Activated T-cell treated with anti-CD3 and anti-CD28 coated beads, Interleukin-2, amount 50 U/mL, for 48 hours (primary cell): ENCODE measurements at regions not wholly inside any gene's neighbourhood (a gene's known extent, or its start where the extent isn't known, plus 50 kb on each side); places are given as distances from the start of the nearest gene placed in this dataset.

Experiments
- DNase-seq, 2 experiments: peaks; one replicate each; pipeline ENCODE4 v3.0.0-alpha.2; 2020

DNA sequence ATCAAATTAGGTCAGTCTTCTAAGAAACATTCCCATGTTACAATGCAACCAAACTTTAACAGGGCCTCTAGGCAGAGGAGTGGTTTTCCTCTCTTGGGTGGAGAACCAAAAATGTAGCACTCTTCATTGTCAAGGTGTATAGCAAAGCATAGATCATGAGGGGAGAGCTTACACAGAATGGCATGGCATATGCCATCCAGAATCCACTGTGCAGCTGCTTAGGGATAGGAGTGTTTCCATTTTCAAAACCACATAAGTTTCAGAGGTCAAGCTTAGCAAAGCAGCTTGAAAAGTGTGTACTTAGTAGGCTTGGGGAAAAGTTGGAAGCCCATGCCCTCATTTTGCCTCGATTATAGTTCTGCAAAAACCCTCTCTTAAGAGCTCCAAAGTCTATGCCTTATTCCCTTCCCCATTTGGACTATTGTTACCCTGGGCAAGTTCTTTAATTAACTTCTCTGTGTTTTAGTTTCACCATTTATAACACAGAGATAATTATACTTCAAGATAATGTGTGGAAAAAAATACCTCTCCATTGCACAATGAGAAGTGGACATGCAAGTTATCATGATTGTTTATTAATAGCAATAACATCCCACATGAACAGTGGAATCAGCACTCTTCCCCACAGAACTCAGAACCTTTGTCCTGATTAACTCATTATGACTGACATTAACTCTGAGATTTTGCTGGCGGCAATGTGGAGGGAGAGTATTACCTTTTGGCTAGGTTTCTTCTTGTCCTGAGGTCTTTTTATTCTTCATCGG is 398.9 kb upstream of the WWC1 start:
- DNase-seq = no peak

DNA sequence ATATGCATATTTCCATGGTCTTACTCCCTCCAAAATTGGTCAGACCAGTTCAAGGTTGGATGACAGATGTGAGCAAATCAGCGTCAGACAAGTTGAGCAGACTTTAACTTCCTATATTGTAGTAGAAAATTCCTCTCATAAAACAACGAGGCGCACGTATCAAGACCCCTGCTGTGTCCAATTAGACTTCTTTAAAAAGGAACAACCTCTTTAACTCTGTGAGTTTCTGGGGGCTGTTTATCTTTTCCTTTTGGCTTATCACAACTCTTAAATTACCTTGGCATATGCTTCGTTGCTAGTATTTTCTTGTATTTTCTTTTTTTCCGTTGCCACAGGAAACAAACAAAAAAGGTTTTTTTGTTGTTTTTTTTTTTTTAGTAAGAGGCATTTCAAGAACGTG is 398.2 kb upstream of the WWC1 start:
- DNase-seq = no peak

DNA sequence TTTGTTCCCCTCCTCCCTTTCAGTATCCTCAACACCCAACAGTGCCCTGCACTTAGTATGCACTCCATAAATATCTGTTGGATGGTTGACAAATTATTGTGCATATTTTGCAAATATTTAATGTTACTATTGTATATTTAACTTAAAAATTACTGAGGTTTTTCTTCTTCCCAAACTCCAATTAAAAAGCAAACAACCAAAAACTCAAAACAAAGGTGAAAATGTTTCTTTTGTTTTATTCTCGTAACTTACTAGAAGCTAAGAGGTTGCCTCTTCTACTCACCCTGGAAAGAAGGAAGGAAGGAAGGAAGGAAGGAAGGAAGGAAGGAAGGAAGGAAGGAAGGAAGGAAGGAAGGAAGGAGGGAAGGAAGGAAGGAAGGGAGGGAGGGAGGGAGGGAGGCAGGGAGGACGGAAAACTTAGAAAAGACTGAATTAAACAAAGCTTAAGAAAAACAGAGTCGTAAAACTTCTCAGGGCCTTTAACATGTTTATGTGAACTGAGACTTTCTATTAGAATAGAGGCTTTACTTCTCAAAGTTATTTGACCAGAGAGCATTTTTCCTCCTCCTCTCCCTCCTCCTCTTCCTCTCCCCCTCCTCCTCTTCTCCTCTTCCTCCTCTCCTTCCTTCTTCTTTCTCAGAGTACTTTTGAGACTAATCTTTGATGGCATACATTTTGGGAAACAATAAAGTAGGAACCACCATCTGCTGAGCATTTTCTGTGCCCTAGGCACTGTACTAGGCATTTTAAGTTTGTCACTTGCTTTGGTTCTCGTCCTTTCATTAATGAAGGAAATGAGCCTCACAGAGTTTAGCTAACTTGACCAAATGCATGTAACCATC is 396.6 kb upstream of the WWC1 start:
- no peak for DNase-seq

DNA sequence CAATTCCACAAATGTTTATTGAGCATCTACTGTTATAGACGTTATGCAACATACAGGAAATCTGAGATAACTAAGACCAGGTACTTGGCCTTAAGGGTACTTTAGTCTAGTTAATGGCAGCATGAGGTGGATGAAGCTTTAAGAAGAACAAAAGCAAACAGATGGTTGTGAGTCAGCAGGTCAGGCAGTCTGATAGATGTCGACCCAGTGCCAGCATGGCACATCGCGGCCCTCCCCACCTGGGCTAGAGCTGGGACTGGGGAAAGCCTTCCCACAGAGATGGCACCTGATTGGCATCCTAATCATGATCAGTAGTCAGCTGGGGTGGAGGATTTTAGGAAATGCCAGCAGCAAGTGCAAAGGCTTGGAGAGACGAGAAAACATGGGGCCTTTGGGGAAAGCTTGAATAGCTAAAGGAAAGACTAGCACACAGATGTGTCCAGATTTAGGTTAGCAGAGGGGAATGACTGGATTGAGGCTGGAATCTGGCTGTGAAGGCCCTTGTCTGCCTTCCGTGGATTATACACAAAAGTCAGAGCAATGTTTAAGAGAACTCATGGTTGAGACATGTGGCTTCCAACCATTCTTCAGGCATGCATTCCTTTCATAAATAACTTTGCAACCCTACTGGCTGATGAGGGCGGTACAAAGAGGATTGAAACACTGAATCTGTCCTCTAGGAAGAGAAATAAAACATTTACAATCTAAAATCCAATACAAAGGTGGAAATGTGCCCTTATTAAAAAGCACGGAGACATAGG is 395.4 kb upstream of the WWC1 start:
- DNase-seq = no peak

DNA sequence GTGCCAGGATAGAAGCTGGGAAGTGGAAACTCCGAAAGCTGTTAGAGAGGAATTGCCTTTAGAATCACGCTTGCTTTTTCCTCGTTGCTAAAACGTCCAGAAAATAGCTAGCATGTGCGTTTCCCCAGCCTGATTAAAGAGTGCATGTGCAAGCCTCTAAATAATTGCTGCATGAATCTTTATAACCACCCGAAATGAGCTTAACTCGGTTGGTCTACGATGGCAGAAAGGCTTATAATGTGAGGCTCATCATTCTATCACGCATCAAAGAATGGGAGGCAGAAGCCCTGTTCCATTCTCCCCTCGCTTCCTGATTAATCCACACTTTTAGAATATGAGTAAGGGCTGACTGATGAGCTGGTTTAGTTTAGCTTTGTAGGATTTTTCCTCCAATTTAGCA is 394.6 kb upstream of the WWC1 start:
- DNase-seq = no peak

DNA sequence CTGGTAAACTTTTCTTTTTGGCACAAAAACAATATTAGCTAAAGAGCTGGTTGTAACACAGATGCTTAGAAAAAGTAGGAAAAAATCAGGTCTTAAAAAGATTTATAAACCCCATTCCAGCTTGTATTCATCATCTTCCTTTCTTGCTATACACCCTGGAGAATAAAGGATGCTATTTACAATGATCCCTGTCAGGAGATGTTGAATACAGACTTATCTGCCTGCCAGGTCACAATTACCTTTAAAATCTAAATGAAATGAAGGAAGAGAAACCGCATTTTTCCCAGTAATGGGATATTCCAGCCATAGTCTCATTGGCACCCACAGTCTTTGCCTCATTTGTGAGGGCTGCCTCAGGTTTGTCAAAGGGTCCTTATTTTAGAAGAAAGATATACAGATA is 394.1 kb upstream of the WWC1 start:
- no peak for DNase-seq

DNA sequence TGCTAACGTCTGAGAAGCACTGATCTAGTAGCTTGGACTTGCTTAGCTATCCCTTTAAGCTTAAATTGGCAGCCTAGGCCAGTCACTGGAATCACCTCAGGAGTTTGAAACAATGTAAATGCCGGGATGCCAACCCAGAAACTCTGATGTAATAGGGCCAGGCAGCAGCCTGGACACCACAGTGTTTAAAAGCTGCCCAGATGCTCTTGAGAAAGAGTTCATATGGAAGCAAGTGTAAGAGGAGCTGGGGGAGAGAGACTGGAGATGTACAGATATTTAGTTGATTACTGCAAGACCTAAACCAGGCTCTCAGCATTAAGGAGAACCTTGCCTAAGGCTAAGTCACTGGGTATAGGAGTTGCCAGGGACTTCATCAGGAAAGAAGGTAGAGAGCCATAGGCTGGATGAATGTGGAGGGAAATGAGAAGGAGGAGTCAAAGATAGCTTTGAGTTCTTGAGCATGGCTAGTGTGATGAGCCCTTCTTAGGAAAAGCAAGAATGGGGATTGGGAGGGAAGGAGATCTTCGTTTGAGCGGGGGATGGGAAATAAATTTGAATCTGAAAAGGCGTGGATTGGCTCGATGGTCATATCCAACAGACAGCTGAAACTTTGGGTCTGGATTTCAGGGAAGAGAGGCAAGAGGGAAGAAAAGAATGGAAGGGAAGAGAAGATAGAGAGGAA is 392.9 kb upstream of the WWC1 start:
- no peak for DNase-seq

DNA sequence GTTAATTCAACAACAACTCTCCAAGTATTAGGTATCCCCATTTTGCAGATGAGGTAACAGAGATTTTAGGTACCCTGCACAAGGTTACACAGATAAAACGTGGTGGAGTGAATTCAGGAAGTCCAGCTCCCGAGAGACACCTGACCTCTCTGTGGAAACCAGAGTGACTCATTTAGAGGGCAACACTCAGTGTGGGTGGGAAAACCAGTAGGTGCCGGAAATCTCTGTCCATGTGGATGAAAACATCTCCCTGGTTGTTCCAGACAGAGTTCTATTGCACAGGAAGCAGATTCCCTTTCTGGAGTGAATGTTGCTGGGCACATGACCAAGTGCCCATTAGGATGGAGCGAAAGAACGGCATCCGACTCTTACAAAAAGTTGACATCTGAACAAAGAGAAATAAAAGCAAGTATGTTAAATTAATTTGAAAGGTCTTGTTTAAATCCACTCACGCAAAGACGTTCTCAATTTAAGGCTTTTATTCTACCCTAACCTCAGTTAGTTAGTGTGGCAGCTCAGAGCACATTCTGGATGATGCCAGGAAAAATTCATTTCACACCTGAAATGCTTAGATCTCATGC is 391.9 kb upstream of the WWC1 start:
- no peak for DNase-seq

DNA sequence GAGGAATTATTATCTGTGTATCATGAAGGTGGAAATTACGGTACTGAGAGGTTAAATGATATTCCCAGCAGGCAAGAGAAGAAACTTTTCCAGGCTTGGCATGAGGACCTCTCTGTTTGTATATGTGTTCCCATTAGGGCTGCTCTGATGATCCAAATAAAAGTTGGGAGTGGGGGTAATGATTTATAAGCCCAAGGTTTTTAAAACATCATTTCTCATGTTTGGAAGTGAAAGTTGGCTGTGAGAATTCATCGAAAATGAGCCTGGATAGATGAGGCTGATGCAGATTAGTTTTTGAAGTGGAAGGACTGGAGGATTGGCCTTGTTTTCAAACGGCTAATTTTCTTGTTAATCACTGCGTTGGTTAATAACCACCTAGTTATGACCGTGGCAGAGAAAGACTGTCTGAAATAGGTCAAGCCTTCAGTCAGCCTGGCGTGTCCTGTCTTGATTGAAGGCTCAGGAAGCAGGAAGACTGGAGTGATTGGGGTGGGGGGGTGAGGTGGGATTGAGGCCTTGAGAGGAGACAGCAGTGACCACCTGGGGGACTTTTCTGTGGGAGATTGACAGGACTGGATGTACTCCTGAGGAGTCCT is 391.0 kb upstream of the WWC1 start:
- no peak for DNase-seq

DNA sequence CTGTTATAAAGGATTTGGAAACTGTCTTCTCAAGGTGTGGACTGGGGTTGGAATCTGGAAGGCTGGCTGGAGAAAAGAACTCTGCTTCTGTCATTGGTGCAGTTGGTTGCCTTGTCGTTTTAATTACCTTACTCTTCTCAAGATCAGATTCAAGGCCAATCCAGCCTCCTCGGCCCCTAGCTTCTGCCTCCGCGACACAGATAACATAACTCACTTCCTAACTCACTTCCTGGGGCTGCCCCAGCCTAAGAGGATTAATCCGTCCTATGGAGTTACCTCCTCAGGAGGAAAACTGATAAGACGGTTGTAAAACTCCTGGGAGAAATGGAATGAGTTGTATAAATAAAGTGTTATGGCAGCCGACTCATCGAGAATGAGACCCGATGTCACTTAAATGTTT is 389.1 kb upstream of the WWC1 start:
- DNase-seq = no peak

DNA sequence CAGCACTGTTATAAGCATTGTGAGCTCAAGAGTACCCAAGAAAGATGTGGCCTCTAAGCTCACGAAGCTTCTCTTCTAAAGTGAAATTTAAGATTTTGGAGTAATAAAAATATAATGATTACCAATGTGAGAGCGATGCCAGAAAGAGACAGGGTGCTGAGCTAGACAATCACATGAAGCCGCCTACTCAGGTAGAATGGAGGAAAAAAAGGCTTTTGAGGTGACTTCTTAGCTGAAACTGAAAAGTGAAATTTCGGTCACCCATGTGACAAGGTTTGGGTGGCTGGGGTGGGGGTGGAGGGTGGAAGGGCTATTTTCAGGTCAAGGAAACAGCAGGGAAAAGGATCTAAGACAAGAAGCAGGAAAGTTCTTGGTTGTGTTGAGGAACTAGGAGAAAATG is 388.2 kb upstream of the WWC1 start:
- no peak for DNase-seq

DNA sequence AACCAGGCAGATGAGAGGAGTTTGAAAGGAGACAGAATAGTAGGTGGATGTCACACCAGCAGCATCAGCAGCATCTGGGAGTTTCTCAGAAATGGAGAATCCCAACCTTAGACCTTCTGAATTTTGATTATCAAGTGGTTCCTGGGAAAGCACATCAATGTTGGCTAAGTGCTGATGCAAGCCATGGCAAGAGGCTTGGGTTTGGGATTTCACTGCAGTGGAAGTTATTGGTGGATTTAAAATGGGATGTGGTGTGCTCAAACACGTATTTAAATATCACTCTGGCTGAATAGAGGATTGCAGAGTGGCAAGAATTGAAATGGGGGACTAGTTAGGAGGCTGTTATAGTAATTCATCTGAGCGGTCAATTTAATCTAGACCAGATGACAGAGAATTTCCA is 387.8 kb upstream of the WWC1 start:
- DNase-seq = no peak

DNA sequence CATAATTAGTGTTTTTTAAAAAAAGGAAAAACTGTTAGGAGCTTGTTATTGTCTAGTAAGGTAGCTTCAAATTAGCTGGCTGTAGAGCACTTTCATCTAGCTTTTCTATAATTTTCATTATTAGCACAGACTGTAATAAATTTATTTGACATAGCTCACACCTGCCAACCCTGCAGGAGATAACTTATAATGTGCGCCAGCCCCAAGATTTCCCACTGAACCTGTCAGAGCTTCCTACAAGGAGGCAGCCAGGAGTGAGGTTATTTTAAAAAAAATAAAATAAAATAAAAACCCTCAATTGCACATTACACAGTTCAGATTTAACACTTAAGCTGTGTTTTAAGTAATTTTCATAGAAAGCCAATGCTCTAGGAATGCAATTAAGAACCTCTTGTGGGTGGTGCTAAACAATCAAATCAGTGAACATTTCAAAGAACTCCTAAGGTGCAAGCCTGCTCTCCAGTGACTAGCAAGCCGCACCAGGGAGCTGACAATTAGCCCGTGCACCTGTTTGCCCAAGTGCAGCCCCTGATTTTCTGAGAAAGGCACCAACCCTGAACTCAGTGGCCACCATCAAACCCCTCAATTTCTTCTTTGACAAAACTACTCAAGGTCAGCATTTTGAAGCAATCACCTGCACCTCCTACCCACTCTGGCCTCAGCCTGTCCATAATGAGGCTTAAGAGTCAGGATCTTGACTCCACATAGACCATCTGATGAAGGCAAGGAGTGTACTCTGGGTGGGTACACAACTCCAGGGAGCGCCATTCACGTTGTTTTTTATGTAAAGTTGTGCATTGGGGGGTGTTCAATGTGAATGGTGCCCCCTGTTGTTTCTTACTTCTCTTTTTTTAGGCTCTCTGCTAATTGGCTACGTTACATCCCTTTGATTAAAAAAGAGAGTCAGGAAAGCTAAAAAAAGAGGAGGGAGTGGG is 385.3 kb upstream of the WWC1 start:
- no peak for DNase-seq

DNA sequence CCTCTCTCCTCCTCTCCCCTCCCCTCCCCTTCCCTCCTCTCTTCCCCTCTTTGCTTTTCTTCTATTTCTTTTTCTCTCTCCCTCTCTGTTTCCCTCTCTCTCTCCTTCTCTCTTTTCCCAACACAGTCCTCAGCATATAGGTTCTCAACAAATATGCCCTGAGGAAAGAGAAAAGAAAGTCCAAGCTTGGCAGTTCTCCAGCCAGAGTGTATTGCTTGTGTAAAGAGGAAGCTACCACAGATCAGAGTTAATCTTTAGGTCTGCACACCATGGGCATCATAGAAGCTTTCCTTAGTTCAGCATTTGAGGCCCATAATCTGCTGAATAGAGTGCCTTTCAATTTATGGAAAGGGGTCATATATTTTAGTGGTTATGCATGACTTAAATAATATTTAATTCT is 382.8 kb upstream of the WWC1 start:
- DNase-seq = no peak

DNA sequence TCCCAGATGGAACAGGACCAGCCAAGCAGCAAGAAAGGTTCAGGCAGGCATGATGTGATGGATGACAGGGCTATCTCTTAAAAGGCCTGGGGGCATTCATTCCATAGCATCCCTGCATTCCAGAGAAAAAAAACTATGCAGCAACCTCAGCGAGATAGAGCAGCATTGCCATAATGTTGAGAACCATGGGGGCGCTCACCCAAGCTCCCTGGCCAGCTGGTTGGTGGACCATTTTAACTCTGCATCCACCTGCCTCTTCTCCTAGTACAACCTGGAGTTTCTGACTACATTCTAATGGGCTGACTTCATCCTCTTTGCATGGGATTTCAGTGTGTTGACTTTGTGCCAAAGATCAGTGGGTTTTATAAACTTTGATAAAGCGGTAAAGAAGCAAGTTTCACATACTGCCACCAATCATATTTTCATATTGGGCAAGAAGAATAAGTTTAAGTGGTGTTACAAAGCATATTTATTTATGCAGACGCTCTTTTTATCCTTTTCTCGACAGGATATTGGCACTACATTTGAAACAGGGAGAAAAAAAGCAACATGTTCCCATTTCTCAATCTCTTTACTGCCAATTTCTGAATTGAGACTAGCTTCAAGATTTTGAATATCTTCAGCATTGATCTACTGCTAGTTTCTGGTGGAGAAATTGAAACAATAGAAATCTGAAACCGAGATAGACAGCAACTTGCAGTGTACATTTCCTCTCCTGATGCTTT is 378.3 kb upstream of the WWC1 start:
- no peak for DNase-seq

DNA sequence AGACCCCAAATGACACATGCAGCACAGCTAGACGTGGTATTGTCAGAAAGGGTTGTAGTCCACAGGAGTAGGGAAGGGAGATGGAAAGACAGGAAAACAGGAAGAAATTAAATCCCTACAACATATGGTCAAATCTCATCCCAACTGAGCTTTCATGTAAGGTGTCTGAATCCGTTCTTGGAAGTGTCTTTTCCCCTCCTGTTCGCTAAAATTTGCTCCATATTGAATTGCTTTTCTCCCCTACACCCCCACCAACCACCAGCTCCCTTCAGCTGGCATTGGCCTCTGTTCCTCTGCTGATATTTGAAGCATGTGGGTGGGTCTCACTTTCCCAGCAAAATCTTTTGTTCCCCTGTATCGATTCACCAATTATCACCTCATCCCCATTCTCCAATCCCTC is 376.2 kb upstream of the WWC1 start:
- no peak for DNase-seq

DNA sequence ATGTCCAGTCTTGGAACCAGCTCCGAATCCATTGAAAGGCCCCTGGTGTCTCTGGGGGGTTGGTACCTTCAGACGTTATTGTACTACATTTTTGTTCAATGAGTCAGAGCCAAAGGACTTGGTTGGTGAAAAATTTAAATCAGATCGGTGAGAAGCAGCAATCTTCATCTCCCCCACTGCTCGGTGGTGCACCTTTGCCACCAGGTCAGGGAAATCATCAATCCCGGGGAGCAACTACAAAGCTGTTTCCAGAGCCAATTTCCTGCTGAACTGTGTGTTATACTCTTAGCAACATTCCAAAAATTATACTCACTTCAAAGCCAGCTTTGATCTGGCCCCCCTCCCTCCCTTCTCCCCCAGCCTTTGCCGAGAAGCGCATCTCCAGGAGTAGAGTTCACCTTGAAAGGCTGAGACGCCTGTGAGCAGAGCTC is 375.2 kb upstream of the WWC1 start:
- no peak for DNase-seq

DNA sequence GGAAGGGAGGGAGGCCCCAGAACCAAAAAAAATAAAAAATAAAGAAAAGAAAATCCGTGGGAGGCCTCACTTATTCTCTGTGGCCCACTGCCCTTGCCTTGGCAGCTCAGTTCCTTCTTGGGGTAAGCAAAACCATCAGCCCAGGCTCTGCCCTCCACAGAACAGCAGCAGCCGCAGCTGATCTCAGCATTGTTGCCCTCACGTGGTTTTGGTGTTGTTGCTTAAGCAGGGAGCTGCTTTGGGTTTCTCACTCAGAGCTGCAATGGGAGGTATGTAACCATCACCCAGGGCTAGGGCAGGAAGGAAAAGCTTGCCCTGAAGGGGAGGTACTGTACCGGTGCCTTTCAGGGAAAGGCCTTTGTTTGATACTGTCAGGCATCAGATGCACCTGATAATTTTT is 374.7 kb upstream of the WWC1 start:
- DNase-seq = no peak

DNA sequence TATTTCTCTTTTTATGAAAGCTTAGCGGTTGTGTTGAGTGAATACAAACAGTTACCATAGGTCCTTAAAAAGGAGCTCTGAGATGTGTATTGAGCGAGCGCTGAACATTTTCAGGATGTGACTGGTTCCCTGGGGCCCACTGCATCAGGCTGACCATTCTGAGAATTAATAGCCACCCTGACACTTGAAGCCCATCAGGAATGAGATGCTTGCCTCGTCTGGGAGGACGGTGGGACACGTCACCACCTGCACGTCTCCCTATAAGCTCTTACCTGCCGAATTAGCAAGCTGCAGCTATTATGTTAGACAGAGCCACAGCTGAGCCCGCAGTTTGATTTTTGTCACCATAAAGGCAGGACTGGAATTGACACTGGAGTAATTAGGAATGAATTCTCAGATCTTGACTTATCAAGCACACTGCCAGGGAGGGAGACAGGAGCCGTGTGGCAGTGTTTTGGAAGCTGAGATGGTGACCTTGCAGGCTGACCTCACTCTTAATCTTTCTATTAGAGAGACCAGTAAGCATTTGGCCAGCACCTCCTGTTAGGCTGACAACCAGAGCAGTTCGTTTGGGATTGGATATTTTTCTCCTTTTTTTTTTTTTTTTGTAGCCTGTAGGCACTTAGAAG is 373.1 kb upstream of the WWC1 start:
- DNase-seq = no peak
